Tibial nerve (tissue), 4 donors: ENCODE measurements at regions not wholly inside any gene's neighbourhood (a gene's known extent, or its start where the extent isn't known, plus 50 kb on each side); places are given as distances from the start of the nearest gene placed in this dataset.

ENCODE experiments used
- EP300 ChIP-seq, 2 donors: sonication (generic); formaldehyde crosslinking; IDR thresholded peaks; one replicate each; pipeline ENCODE4 v1.6.1; 2017; ENCODE audit warnings: antibody characterized with exemption in 2 of 2, mild to moderate bottlenecking in 1 of 2
- POLR2A ChIP-seq, 2 donors: fragments of 450-650 bp; IDR thresholded peaks; one replicate each; pipeline ENCODE4 v1.6.1; 2017; ENCODE audit warnings: antibody characterized with exemption in 2 of 2, mild to moderate bottlenecking in 2 of 2, moderate library complexity in 2 of 2
- TF ChIP-seq, protein P1 (sequence below), 5 experiments: fragments of 200-600 bp in 3 of 5; fragments of 450-650 bp in 2 of 5; sonication (generic) in 3 of 5; IDR thresholded peaks; one replicate each; pipeline ENCODE4 v1.5.1; 2016 to 2019; ENCODE audit warnings: antibody characterized with exemption in 5 of 5, mild to moderate bottlenecking in 3 of 5, moderate library complexity in 2 of 5

GRCh38 chr1:221994274-221994698, 252.4 kb upstream of the DUSP10 start:
- TF ChIP-seq POLR2A (IDR thresholded peaks at IDR 0.05) (no peak), EP300 (IDR thresholded peaks at IDR 0.05) (no peak)
- TF ChIP-seq, protein P1, sequence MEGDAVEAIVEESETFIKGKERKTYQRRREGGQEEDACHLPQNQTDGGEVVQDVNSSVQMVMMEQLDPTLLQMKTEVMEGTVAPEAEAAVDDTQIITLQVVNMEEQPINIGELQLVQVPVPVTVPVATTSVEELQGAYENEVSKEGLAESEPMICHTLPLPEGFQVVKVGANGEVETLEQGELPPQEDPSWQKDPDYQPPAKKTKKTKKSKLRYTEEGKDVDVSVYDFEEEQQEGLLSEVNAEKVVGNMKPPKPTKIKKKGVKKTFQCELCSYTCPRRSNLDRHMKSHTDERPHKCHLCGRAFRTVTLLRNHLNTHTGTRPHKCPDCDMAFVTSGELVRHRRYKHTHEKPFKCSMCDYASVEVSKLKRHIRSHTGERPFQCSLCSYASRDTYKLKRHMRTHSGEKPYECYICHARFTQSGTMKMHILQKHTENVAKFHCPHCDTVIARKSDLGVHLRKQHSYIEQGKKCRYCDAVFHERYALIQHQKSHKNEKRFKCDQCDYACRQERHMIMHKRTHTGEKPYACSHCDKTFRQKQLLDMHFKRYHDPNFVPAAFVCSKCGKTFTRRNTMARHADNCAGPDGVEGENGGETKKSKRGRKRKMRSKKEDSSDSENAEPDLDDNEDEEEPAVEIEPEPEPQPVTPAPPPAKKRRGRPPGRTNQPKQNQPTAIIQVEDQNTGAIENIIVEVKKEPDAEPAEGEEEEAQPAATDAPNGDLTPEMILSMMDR (IDR thresholded peaks at IDR 0.05) = no peak
